ENCODE measurements at regions not wholly inside any gene's neighbourhood (a gene's known extent, or its start where the extent isn't known, plus 50 kb on each side); places are given as distances from the start of the nearest gene placed in this dataset.

GRCh38 chr1:239823852-239824251 is 267.8 kb upstream of the FMN2 start:
- Mint-ChIP-seq H3K36me3 (no peaks in the 10 kb centered on the region), H3K27ac (no peak overlapping the region), H3K4me3 (no peak overlapping the region), H3K9me3 (no peaks in the 10 kb centered on the region), H3K4me1 (no peaks in the 10 kb centered on the region), H3K27me3 (ENCODE audit: low read depth) (no peaks in the 10 kb centered on the region)
- no peak for DNase-seq (ENCODE audit: low spot score in 2 of 2, unreplicated experiment in 2 of 2)
- TF ChIP-seq CTCF (IDR thresholded peaks at IDR 0.05; ENCODE audit: unreplicated experiment), result no peak

DNA sequence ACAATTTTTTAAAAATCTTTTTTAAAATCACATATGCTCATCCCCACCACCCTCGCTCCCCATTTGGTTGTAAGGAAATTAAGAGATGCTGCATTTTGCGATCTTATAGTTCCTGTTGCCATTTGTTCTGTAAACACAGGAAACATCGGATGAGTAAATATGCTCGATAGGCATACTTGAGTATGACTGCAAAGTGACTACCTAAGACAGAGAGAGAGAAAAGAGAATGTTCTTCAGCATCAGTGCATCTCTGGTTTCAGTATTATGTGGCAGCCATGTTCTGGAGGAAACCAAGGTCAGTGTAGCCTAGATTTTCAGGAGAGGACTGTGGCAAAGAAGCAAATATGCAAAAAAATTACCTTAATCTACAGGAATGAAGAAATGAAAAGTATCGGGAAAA is 265.5 kb upstream of the FMN2 start:
- Mint-ChIP-seq H3K4me3 (no peak overlapping the region), H3K36me3 (no peaks in the 10 kb centered on the region), H3K27ac (no peak overlapping the region), H3K27me3 (ENCODE audit: low read depth) (no peaks in the 10 kb centered on the region), H3K4me1 (no peaks in the 10 kb centered on the region), H3K9me3 (no peaks in the 10 kb centered on the region)
- no peak for DNase-seq (ENCODE audit: low spot score in 2 of 2, unreplicated experiment in 2 of 2)
- TF ChIP-seq CTCF (IDR thresholded peaks at IDR 0.05; ENCODE audit: unreplicated experiment), result no peak

- no peak overlapping the region for H3K4me3 Mint-ChIP-seq
- H3K27ac Mint-ChIP-seq, result no peak overlapping the region
- TF ChIP-seq CTCF (IDR thresholded peaks at IDR 0.05; ENCODE audit: unreplicated experiment), result no peak
- no peaks in the 10 kb centered on the region for H3K36me3 Mint-ChIP-seq
- no peaks in the 10 kb centered on the region for H3K4me1 Mint-ChIP-seq
- no peaks in the 10 kb centered on the region for H3K27me3 Mint-ChIP-seq (ENCODE audit: low read depth)
- no peak for DNase-seq (ENCODE audit: low spot score in 2 of 2, unreplicated experiment in 2 of 2)
- H3K9me3 Mint-ChIP-seq, result no peaks in the 10 kb centered on the region
These were observed 264.9 kb upstream of the FMN2 start for GRCh38 chr1:239826736-239827135.

- H3K36me3 Mint-ChIP-seq, result no peaks in the 10 kb centered on the region
- TF ChIP-seq CTCF (IDR thresholded peaks at IDR 0.05; ENCODE audit: unreplicated experiment), result no peak
- H3K4me1 Mint-ChIP-seq, result no peaks in the 10 kb centered on the region
- no peaks in the 10 kb centered on the region for H3K27me3 Mint-ChIP-seq (ENCODE audit: low read depth)
- no peak overlapping the region for H3K4me3 Mint-ChIP-seq
- DNase-seq (ENCODE audit: low spot score in 2 of 2, unreplicated experiment in 2 of 2), result no peak
- H3K9me3 Mint-ChIP-seq, result no peaks in the 10 kb centered on the region
- H3K27ac Mint-ChIP-seq, result no peak overlapping the region
These were observed 262.1 kb upstream of the FMN2 start for GRCh38 chr1:239829535-239829934.

DNA sequence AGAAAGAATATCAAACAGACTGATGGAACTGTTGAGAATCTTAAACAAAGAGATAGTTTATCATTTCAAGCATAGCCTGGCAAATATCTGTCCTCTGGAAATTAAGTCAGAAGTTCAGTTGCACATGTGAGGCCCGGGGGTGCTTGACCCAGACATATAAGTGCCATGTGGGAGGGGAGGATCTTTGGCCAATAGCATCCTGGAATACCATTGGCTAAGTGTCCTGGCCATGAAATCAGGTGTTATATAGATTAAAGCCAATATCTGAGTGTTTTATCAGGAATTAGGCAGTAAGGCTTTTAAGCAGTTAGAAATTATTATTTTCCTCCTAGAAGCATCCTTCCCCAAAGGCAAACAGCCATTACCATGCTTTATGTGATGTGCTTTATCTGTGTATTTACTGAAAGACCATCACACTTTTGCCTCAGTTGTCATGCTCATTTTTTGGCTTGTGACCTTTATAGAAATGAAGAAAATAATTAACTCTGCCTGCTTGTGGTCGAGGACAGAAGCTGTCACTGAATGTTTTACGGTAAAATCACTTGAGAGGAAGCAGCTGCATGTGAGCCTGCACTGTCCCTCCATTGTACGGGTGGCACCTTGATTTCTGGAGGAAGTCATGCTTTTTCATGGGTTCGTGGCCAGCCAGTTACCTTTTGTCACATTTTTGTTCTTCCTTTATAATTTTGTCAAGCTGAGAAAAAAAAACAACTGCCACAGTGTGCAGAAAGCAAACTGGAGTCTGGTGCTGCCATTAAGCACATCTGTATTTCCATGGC is 259.9 kb upstream of the FMN2 start:
- Mint-ChIP-seq H3K27ac (no peak overlapping the region), H3K36me3 (no peaks in the 10 kb centered on the region), H3K4me3 (no peak overlapping the region), H3K4me1 (no peaks in the 10 kb centered on the region), H3K27me3 (ENCODE audit: low read depth) (no peaks in the 10 kb centered on the region), H3K9me3 (no peaks in the 10 kb centered on the region)
- no peak for TF ChIP-seq CTCF (IDR thresholded peaks at IDR 0.05; ENCODE audit: unreplicated experiment)
- DNase-seq (ENCODE audit: low spot score in 2 of 2, unreplicated experiment in 2 of 2), result no peak

Measured in mesothelial cell of epicardium (in vitro differentiated cells).